Cardiac septum (tissue), 1 donor: ENCODE measurements at regions not wholly inside any gene's neighbourhood (a gene's known extent, or its start where the extent isn't known, plus 50 kb on each side); places are given as distances from the start of the nearest gene placed in this dataset.
"Not testable (repeated sequence)": the region's sequence is repeated elsewhere in the genome, so short reads cannot be mapped to it uniquely, and the experiment has no call there.

Experiments
- DNase-seq: peaks from one replicate; pipeline ENCODE4 v3.0.0-alpha.2; 2020; ENCODE audit warnings: low spot score
- intact Hi-C: fragments of 100-400 bp; cut with DNase I; formaldehyde crosslinking; loops from one replicate; pipeline ENCODE4 v1.14.0; 2022
- donor health status: DM: no; HTN: no; CAD: no.

DNA sequence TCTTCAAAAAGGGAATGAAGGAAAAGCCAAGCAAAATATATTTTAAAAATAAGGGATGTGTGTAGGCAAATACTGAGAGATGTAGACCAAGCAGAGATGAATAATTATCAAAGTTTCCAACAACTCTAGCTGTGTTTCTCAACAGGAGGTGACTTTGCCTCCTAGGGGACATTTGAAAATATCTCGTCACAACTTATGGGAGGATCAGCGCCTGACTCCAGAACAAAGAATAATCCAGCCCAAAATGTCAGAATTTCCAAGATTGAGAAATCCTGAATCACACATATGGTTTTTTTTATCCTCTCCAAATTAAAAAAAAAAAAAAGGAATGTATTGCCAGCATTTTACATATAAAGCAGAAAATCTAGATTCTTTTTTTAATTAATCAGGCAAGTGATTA, 241.2 kb upstream of the ZFP64 start:
- DNase-seq = no peak

DNA sequence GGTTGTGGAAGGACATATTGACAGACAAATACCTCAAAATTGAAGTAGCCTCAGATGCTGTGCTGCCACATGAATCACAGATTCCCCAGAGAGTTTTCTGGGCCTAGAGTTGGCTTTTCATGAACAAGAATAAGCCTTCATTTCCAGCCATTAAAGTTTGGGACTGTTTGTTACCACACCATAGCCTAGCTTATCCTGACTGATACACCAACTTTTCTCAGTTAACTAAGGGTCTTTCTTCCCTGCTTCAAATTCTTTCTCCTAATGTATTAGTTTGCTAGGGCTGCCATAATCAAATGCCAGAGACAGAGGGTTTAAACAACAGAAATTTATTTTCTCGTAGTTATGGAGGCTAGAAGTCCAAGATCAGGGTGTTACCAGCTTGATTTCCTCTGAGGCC, 237.4 kb upstream of the ZFP64 start:
- intact Hi-C loops = no loop called here
- no peak for DNase-seq

More for the DNA sequence above, 241.2 kb upstream of the ZFP64 start:
- intact Hi-C loops = no loop called here

DNA sequence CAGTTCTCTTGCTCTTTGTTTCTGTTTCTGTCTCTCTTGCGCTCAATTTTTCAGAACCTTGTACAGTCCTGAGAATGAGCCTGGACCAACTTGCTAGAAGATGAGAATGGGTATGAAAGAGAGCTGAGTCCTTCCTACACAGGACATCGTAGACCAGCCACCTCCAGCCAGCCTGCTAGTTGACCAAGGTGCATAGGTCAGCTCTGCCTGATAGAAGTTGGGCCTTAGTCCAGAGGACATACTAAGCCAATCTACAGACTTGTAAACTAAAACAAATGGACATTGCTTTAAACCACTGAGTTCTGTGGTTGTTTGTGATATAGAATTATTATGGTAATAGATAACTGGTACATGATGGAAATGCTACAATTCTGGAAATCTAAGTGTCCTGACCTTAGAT, 236.4 kb upstream of the ZFP64 start:
- DNase-seq = no peak
- intact Hi-C loops = no loop called here

DNA sequence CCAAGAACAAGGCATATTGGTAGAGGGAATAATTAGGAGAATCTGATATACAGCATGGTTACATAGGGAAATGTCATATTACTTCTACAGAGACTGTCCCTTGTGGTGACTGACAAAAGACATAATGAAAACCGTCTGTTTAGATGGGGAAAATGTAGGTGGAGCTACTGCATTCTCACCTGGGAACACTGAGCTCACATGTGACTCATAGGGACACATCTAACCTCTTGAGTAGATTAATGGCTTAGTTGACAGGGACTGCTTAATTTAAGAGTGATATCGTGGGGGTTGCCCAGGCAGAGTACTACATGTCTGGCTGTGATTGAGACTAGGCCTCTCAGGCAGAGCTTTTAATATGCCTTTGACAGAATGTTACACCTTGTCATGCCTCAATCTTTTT, 235.3 kb upstream of the ZFP64 start:
- intact Hi-C loops = no loop called here
- no peak for DNase-seq

DNA sequence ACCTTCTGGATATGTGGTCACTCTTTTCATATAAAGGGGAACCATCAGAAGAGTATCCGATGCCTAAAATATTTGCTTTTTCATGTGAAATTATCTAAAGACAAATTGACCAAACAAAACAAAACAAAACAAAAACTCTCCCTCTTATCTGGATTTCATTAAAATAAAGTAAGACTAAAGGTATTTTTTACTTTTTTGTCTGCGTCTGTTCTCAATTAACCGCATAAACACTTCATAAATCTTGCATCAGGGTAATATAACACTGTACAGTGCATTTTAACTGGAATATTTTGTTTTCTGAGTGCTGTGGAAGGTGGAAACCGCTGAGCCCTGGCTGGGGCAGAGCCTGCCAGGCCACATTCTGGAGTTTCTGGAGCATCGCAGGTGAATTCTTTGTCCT, 234.1 kb upstream of the ZFP64 start:
- no peak for DNase-seq
- intact Hi-C loops = no loop called here

DNA sequence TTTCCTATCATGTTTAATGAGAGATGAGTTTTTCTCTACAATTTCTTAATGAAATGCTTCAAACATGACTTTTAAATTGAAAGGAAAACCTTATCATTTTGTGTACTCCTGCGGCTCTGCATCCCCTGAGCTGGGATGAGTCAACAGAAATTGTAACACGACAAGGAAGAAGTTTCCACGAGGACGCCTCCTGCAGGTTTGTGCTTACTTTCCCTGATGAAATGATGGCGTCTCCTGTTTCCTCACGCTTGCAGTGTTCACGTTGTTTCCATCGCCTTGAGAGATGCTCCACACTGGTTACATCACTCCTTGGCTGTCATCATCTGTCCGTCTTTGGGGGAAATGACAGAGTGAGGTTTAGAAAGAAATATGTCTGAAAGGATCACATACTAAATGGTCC, 233.7 kb upstream of the ZFP64 start:
- intact Hi-C loops = no loop called here
- DNase-seq = no peak

DNA sequence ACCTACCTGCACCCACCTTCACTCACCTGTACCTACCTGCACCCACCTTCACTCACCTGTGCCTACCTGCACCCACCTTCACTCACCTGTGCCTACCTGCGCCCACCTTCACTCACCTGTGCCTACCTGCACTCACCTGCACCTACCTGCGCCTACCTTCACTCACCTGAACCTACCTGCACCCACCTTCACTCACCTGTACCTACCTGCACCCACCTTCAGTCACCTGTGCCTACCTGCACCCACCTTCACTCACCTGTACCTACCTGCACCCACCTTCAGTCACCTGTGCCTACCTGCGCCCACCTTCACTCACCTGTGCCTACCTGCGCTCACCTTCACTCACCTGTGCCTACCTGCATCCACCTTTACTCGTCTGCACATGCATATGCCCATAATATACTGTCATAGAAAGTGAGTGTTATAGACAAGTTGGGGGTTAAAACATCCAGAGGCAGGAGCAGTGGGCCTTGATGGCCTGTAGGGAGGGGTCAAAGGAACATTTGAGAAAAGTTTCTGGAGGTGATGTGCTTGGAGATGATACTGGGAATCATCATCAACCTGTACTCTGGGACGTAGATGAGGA, 232.9 kb upstream of the ZFP64 start:
- DNase-seq = not testable (repeated sequence)

DNA sequence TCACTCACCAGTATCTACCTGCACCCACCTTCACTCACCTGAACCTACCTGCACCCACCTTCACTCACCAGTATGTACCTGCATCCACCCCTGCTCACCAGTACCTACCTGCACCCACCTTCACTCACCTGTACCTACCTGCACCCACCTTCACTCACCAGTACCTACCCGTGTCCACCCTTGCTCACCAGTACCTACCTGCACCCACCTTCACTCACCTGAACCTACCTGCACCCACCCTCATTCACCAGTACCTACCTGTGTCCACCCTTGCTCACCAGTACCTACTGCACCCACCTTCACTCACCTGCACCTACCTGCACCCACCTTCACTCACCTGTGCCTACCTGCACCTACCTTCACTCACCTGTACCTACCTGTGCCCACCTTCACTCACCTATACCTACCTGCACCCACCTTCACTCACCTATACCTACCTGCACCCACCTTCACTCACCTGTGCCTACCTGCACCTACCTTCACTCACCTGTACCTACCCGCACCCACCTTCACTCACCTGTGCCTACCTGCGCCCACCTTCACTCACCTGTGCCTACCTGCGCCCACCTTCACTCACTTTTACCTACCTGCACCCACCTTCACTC, 232.1 kb upstream of the ZFP64 start:
- intact Hi-C loops, DNase-seq: not testable (repeated sequence)

More for the DNA sequence above, 232.9 kb upstream of the ZFP64 start:
- intact Hi-C loops = not testable (repeated sequence)

DNA sequence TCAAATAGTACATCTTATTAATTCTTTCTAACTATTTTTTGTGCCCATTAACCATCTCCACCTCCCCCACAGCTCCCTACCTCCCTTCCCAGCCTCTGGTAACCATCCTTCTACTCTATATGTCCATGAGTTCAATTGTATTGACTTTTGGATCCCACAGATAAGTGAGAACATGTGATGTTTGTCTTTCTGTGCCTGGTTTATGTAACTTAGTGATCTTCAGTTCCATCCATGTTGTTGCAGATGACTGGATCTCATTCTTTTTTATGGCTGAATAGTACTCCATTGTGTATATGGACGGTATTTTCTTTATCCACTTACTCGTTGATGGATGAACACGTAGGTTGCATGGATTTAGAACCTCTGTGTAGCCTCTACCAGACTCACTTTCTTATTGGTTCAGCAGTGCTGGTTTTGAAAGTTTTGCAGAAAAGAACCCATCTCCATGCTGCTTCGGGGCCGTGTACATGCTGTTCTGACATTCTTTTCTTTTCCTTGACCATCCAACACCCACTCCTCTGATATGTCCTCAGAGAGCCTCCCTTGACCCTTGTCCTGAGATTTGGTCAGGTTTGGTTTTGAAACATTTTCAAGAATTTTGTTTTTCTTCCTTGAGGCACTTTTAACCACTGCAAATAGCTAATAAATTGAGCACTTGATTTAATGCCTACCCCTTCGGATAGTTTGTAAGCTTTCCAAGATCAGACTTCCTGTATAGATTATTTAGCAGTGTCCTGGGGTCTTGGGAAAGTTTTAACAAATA, 231.2 kb upstream of the ZFP64 start:
- intact Hi-C loops = no loop called here
- DNase-seq = no peak

DNA sequence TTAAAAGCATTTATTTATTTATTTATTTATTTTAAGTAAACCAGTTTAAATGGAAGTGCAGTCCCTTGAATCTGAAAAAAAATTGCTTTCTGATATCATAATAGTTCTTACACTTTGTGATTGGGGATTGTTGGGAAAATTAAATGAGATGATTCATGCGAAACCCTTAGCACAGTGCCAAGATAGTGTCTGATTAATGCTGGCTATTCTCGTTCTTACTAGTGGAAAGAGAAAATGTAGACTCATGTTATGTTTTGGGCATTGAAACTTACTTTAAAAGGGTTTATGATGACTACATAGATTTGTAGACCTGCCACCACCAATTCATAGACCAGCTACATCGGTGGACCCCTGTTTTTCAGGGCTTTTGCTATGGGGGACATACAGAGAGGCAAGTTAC, 229.2 kb upstream of the ZFP64 start:
- no peak for DNase-seq
- intact Hi-C loops = no loop called here

DNA sequence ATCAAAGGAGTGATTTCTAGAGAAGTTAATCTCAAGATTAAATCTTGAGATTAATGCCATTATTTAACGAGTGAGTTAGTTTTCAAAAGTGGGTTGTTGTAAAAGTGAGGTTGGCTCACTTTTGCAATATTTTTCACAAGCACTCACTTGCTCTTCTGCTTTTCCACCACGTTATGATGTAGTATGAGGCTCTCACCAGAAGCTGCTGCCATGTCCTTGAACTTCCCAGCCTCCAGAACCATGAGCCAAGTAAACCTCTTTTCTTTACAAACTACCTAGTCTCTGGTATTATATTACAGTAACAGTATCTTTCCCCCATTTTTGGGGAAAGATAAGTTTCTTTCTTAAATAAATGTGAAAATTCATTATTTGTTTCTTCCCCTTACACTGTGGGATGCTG, 227.6 kb upstream of the ZFP64 start:
- no peak for DNase-seq
- intact Hi-C loops = no loop called here

DNA sequence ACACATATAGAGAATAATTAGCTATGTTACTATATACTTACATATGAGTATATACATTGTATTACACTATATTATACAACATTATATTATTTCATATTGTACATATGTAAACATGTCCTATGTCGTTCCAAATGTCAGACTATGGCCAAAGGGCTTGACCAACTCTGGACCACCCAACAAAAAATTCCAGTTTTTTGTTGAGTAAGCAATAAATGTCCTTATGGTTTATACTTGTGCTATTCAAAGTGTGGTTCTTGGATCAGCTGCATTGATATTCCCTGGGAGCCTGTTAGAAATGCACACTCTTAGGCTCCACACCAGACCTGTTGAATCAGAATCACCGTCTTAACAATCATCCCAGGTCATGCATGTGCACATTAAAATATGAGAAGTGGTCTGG, 225.4 kb upstream of the ZFP64 start:
- intact Hi-C loops = no loop called here

DNA sequence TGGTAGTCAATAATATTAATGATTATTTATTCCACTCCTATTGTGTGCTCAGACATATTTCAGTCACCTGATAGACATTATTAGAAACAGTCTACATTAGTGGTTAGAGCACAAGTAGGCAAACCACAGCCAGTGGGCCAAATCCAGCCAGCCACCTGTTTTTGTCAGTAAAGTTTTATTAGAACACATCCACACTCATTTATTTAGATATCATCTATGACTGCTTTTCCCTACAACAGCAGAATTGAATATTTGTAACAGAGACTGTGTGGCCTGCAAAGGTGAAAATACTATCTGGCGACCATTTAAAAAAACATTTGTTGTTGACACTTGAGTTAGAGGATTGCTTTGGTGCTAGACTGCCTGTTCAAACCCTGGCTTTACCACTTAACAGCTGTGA, 220.0 kb upstream of the ZFP64 start:
- DNase-seq = no peak
- intact Hi-C loops = no loop called here

More for the DNA sequence above, 225.4 kb upstream of the ZFP64 start:
- no peak for DNase-seq

DNA sequence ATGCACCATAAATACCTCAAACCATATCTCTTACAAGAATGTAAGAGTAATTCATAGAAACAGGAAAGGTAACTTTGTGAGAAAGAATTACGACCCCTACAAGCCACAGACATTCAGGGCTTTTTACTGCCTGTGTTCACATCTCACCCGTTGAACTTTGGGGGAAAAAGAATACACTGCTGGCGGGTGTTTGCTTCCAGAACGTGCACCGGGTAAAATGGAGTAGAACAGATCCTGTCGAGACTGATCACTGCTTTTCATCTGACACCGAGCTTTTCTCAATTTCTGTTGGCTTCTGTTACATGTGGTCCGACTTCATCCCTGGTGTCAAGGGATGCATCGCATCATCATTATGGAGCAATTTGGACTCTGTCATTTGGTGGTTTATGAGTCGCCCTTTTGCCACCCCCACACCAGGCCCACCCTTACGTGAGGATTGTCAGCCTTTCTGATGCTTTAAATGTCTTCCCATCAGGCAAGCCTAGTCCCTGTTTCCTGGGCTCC, 219.2 kb upstream of the ZFP64 start:
- no peak for DNase-seq
- intact Hi-C loops = no loop called here

DNA sequence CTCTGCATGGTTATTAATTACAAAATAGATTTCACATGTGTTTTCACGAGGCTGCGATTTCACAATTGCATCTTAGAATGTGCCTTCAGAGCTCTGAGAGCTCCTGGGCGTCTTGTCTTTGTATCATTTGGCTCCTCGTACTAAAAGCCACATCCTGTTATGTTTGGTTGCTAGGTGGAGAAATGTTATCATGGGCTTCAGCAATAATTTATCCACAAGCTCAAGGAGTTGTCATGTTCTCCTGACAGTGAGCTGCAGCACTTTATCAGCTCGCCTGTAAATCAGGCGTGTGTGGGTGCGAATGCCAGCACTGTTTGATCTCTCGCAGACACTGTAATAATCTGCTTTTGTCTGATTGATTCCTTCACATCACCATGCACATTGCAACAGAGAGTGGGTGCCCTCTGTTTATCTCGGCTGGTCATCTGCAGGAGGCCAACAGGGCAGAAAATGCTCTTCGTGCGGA, 218.6 kb upstream of the ZFP64 start:
- intact Hi-C loops = no loop called here

DNA sequence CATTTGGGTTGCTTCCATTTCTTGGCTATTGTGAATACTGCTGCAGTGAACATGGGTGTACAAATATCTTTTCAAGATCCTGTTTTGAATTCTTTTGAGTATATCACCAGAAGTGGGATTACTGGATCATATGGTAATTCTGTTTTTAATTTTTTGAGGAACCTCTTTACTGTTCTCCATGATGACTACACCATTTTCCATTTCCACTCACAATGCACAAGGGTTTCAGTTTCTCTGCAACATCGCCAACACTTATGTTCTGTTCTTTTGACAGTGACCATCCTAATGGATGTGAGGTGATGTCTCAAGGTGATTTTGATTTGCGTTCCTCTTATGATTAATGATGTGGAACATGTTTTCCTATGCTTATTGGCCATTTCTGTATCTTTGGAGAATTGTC, 214.4 kb upstream of the ZFP64 start:
- intact Hi-C loops = no loop called here
- no peak for DNase-seq

More for the DNA sequence above, 218.6 kb upstream of the ZFP64 start:
- no peak for DNase-seq

DNA sequence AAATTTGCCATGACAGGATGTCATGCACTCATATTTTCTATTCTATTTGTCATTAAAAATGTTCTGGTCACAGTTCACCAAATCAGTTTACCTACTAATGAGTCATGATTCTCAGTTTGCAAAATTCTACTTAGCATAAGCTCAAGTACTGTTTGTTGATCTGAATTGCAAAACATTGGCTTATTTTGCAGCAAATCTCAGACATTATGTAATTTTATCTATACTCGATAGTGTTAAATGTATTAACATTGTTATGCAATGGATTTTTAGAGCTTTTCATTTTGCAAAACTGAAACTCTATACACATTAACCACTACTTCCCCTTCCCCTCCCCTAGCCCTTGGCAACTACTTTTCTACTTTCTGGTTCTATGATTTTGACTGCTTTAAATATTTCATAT, 213.8 kb upstream of the ZFP64 start:
- intact Hi-C loops = no loop called here
- DNase-seq = no peak

DNA sequence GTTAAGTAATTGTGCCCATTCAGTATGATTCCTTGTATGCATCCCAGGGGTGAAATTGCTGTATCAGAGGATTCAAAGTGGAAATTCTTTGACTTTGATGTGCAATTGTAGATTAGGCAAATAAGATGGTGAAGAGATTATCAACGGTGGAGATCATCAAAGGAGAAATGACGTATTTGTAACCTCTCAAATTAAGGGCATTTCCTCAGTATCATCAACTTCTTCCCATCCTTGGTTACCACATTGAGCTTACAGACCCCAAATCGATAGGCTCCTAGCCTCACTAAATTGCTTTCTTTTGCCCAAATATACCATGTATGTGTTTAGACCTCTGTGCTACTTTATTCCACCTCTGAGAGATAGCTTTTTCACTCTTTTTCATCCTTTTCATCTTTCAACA, 213.1 kb upstream of the ZFP64 start:
- DNase-seq = no peak
- intact Hi-C loops = no loop called here

DNA sequence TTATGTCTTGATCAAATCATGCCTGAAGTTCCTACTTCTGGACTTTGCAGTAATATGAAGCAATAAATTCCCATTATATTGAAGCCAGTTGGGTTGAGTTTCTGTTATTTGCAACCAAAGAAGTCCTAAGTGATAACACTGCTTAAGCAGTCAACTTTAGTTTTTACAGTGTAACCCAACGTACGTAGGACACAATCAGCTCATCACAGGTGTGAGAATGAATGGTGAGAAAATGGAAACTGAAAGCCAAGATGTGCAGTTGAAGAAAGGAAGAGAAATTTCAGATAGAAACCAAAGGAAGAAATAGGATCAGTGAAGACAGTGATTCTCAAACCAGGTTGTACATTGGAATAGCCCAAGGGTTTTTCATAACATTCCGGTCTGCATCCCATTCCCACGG, 211.4 kb upstream of the ZFP64 start:
- intact Hi-C loops = no loop called here
- DNase-seq = no peak

DNA sequence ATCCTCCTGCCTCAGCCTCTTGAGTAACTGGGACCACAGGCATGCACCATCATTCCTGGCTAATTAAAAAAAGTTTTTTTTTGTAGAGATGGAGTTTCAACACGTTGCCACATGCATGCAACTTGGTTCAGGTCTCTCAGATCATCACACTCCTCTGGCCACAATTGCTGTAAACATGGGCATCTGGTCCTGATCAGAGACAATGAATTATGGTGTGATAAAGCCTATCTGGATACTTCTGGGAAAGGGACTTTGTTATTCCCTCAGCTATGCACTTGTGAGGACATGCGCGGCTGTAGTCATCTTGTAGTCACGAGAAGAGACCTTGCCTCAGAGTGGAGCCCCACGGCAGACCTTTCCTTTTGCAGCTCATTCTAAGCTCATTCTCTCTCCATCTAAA, 210.9 kb upstream of the ZFP64 start:
- intact Hi-C loops = no loop called here
- DNase-seq = no peak

DNA sequence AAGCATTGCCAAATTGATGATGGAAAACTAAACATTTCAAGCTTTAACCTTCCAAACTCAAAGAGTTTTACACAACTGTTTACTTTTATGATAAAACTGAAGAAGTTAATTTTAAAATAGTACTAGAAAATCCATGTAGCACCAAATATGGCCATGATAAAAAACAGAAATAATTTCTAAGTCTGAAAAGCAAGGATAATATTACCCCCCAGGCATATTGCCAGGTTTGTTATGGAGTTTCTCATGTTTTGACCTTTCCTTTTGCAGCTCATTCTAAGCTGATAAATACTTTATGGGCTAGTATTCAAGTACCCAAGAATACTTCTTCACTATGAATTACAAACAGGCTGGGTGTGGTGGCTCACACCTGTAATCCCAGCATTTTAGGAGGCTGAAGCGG, 209.9 kb upstream of the ZFP64 start:
- no peak for DNase-seq
- intact Hi-C loops = no loop called here
